Endothelial cell of umbilical vein (primary cell): ENCODE measurements at regions not wholly inside any gene's neighbourhood (a gene's known extent, or its start where the extent isn't known, plus 50 kb on each side); places are given as distances from the start of the nearest gene placed in this dataset.

Experiments used
- BruUV-seq: library from RNA; stranded (reverse); fragments of 400-500 nt; replicated peaks from 2 replicates; lab custom pipeline; 2021; lab: Mats Ljungman, UMichigan
- CTCF ChIA-PET: fragments of 300-600, 350-600 bp; sonication (Branson Sonifier 250); formaldehyde crosslinking; loops from one replicate; lab custom pipeline; 2021; ENCODE audit warnings: antibody characterized with exemption, inconsistent platforms; lab: Charles Lee
- POLR2A ChIA-PET: fragments of 300-600, 350-600 bp; sonication (Branson Sonifier 250); formaldehyde crosslinking; loops from one replicate; lab custom pipeline; 2021; ENCODE audit warnings: antibody characterized with exemption, inconsistent platforms; lab: Charles Lee
- DNase-seq: peaks from one replicate; pipeline ENCODE4 v3.0.0-alpha.2; 2011; ENCODE audit warnings: low read depth, low spot score
- FAIRE-seq: peaks from 2 replicates; lab custom pipeline; 2011; peaks lifted over from hg19 to GRCh38; lab: Jason Lieb, UNC
- H2AFZ ChIP-seq: 2 replicates; pipeline ENCODE4 v1.6.0; 2012; ENCODE audit warnings: low read depth, low read length, control low read depth, inconsistent platforms
- H3K27ac ChIP-seq: 2 replicates; pipeline ENCODE4 v1.5.1; 2011; ENCODE audit warnings: low read depth, mild to moderate bottlenecking, control low read depth, low read length, moderate library complexity; ENCODE audit not compliant: insufficient read depth
- H3K27me3 ChIP-seq, 2 experiments: 2 replicates each; pipeline versions ENCODE4 v1.6.0 to v1.6.1; 2011; ENCODE audit warnings: low read length in 2 of 2, mixed read lengths in 1 of 2; ENCODE audit not compliant: control insufficient read depth in 2 of 2, insufficient read depth in 2 of 2
- H3K36me3 ChIP-seq, 2 experiments: 2 replicates in 1 of 2; 3 replicates in 1 of 2; pipeline ENCODE4 v1.5.1; 2011; ENCODE audit warnings: low read length in 2 of 2, mild to moderate bottlenecking in 1 of 2, moderate library complexity in 1 of 2; ENCODE audit not compliant: control insufficient read depth in 2 of 2, insufficient read depth in 2 of 2; ENCODE audit errors: extremely low read depth in 1 of 2
- H3K4me1 ChIP-seq: 3 replicates; pipeline ENCODE4 v1.5.1; 2011; ENCODE audit warnings: mild to moderate bottlenecking, low read length; ENCODE audit not compliant: control insufficient read depth, insufficient read depth; ENCODE audit errors: extremely low read depth
- H3K4me2 ChIP-seq: 2 replicates; pipeline ENCODE4 v1.6.1; 2011; ENCODE audit warnings: low read length, control low read depth, mixed read lengths; ENCODE audit not compliant: insufficient read depth
- H3K4me3 ChIP-seq, 3 experiments: fragments of 200-600 bp in 1 of 3; sonication (generic), shearing (Covaris generic) in 1 of 3; replicated peaks in 1 of 3; 2 replicates each; pipeline ENCODE4 v1.5.1; 2011 to 2016; ENCODE audit warnings: control low read depth in 3 of 3, low read length in 3 of 3, mild to moderate bottlenecking in 2 of 3, inconsistent platforms in 1 of 3, low read depth in 1 of 3, moderate library complexity in 1 of 3; ENCODE audit not compliant: insufficient read depth in 1 of 3
- H3K79me2 ChIP-seq: 2 replicates; pipeline ENCODE4 v1.6.0; 2012; ENCODE audit warnings: low read length, inconsistent platforms; ENCODE audit not compliant: control insufficient read depth, insufficient read depth
- H3K9ac ChIP-seq: replicated peaks from 2 replicates; pipeline ENCODE3; 2011; ENCODE audit warnings: low read length, control low read depth; ENCODE audit not compliant: insufficient read depth; ENCODE audit errors: extremely low read depth
- H3K9me1 ChIP-seq: replicated peaks from 3 replicates; pipeline ENCODE4 v1.6.0; 2011; ENCODE audit warnings: mild to moderate bottlenecking, low read length; ENCODE audit not compliant: control insufficient read depth, insufficient read depth; ENCODE audit errors: extremely low read depth
- H3K9me3 ChIP-seq: replicated peaks from 2 replicates; pipeline ENCODE4 v1.5.1; 2012; ENCODE audit warnings: low read length, inconsistent platforms; ENCODE audit not compliant: control insufficient read depth, insufficient read depth
- H4K20me1 ChIP-seq: replicated peaks from 2 replicates; pipeline ENCODE3; 2011; ENCODE audit warnings: mild to moderate bottlenecking, low read length; ENCODE audit not compliant: control insufficient read depth, insufficient read depth; ENCODE audit errors: extremely low read depth
- EZH2 ChIP-seq: IDR thresholded peaks from 2 replicates; pipeline ENCODE4 v1.6.1; 2012; ENCODE audit warnings: borderline replicate concordance, low read depth, mild to moderate bottlenecking, moderate library complexity, low read length, inconsistent platforms; ENCODE audit not compliant: severe bottlenecking
- FOS ChIP-seq: IDR thresholded peaks from 2 replicates; pipeline ENCODE4 v1.6.1; 2011; ENCODE audit warnings: mild to moderate bottlenecking, low read length, moderate library complexity, borderline replicate concordance; ENCODE audit not compliant: insufficient read depth
- JUN ChIP-seq: IDR thresholded peaks from 2 replicates; pipeline ENCODE4 v1.6.1; 2011; ENCODE audit warnings: borderline replicate concordance, low read depth; ENCODE audit not compliant: insufficient read length, insufficient read depth
- MYC ChIP-seq: IDR thresholded peaks from one replicate; pipeline ENCODE4 v1.6.1; 2011; ENCODE audit warnings: mild to moderate bottlenecking, low read depth, low read length
- POLR2AphosphoS5 ChIP-seq: IDR thresholded peaks from 2 replicates; pipeline ENCODE4 v1.6.1; 2012; ENCODE audit warnings: low read depth, mild to moderate bottlenecking, control low read depth, low read length, moderate library complexity; ENCODE audit not compliant: insufficient read depth
- dilution Hi-C: fragments of 300-500 bp; cut with MboI; formaldehyde crosslinking; loops from one replicate; pipeline ENCODE4 v1.15.0; 2019; ENCODE audit warnings: low sequenced_read_pairs; ENCODE audit not compliant: extremely low pct_ligation_motif_present
- intact Hi-C: fragments of 100-400 bp; cut with micrococcal nuclease; formaldehyde crosslinking; loops from one replicate; pipeline ENCODE4 v1.10.0; 2022
- TF ChIP-seq, protein P1 (sequence below): IDR thresholded peaks from 2 replicates; pipeline ENCODE4 v1.6.1; 2011; ENCODE audit not compliant: insufficient read depth, insufficient read length
- TF ChIP-seq, protein P2 (sequence below), 2 donors: IDR thresholded peaks; 1 replicate in 1 of 2; 2 replicates in 1 of 2; pipeline ENCODE4 v1.5.1; 2011; ENCODE audit warnings: low read length in 2 of 2, mild to moderate bottlenecking in 2 of 2, moderate library complexity in 2 of 2, control low read depth in 1 of 2, inconsistent platforms in 1 of 2, low read depth in 1 of 2; ENCODE audit not compliant: insufficient read depth in 1 of 2; ENCODE audit errors: extremely low read depth in 1 of 2

DNA sequence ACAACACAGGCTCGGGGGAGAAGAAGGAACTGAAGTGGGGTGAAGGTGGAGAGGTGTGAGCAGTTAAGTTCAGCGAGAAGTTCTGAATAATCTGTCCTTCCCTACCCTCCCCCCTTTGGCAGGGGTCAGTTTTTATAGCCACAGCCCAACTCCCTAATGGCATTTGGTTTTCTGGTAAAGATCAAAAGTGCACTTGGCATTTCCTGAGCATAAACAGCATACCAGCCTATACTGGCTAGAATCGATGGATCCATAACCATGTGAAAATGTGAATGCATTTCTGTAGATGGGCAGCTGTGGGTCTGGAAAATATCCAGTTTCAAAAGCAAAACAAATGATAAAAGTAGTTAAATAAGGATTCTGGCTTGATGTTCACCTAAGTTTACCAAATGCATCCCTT is 410.9 kb downstream of the PLK2 start:
- Histone ChIP-seq H2AFZ (no peak overlapping the region), H3K9ac (no peak overlapping the region), H3K27ac (no peak overlapping the region), H3K4me2 (no peak overlapping the region), H3K4me3 (no peak overlapping the region), H3K27me3 (no peaks in the 10 kb centered on the region), H3K4me1 (no peaks in the 10 kb centered on the region), H4K20me1 (no peaks in the 10 kb centered on the region), H3K79me2 (no peaks in the 10 kb centered on the region), H3K9me3 (no peaks in the 10 kb centered on the region), H3K9me1 (no peaks in the 10 kb centered on the region), H3K36me3 (no peaks in the 10 kb centered on the region)
- DNase-seq = no peak
- no TSS peak for BruUV-seq
- no peak for FAIRE-seq
- TF ChIP-seq JUN = no peak
- TF ChIP-seq, protein P1, sequence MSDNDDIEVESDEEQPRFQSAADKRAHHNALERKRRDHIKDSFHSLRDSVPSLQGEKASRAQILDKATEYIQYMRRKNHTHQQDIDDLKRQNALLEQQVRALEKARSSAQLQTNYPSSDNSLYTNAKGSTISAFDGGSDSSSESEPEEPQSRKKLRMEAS = no peak
- TF ChIP-seq, protein P2, sequence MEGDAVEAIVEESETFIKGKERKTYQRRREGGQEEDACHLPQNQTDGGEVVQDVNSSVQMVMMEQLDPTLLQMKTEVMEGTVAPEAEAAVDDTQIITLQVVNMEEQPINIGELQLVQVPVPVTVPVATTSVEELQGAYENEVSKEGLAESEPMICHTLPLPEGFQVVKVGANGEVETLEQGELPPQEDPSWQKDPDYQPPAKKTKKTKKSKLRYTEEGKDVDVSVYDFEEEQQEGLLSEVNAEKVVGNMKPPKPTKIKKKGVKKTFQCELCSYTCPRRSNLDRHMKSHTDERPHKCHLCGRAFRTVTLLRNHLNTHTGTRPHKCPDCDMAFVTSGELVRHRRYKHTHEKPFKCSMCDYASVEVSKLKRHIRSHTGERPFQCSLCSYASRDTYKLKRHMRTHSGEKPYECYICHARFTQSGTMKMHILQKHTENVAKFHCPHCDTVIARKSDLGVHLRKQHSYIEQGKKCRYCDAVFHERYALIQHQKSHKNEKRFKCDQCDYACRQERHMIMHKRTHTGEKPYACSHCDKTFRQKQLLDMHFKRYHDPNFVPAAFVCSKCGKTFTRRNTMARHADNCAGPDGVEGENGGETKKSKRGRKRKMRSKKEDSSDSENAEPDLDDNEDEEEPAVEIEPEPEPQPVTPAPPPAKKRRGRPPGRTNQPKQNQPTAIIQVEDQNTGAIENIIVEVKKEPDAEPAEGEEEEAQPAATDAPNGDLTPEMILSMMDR (IDR thresholded peaks at IDR 0.05; ENCODE audit: extremely low read depth in 1 of 2, insufficient read depth in 1 of 2, low read depth in 1 of 2, low read length in 2 of 2) = no peak
- dilution Hi-C loops = no loop called here
- POLR2A ChIA-PET = no interaction called here
- intact Hi-C loops = no loop called here
- CTCF ChIA-PET = interaction anchor here (1.6 kb wide), 1 partner anchor 25 kb away, joined by 5 read pairs; no protein-coding TSS in a partner anchor

DNA sequence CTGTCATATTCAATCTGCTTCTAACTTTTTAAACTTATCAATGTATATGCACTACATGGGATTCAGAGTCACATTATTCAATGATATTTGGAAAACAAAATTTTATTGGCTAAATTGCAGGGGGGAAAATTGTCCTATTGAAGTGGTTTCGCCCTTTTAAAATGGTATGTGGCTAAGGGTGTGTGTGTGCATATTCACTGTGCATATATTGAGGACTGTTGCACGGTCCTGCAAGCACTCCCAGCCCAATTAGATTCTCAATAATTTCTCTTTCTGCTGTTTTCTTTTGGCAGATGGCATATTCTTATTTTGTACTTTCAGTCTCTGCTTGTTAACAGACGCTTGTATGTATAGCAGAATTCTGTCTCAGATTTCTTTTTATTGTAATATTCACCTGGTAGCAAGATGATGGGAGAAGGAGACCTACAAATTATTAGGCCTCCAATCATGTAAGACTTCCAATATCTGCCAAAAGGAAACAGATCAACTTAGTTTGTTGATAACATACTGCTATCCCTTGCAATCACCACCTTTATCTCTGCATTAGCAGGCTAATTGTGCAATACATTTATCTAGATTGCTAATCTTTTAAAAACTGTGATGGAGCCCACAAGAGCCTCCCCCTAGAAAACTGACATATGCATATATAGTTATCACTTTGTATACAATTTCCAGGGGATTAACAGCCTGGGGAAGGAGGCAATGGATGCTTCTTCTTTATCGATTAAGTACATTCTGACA is 411.5 kb downstream of the PLK2 start:
- Histone ChIP-seq H3K4me1 (no peaks in the 10 kb centered on the region), H3K27me3 (no peaks in the 10 kb centered on the region), H3K27ac (no peak overlapping the region), H3K9me3 (no peaks in the 10 kb centered on the region), H3K9ac (no peak overlapping the region), H3K4me3 (no peak overlapping the region), H3K79me2 (no peaks in the 10 kb centered on the region), H4K20me1 (no peaks in the 10 kb centered on the region), H3K9me1 (no peaks in the 10 kb centered on the region), H2AFZ (no peak overlapping the region), H3K4me2 (no peak overlapping the region), H3K36me3 (no peaks in the 10 kb centered on the region)
- POLR2A ChIA-PET = no interaction called here
- FAIRE-seq (no peak), DNase-seq (peak; percentile 0)
- intact Hi-C loops = no loop called here
- dilution Hi-C loops = no loop called here
- BruUV-seq = no TSS peak
- CTCF ChIA-PET = no interaction called here
- no peak for TF ChIP-seq JUN
- no peak for TF ChIP-seq POLR2AphosphoS5
- no peak for TF ChIP-seq MYC
- no peak for TF ChIP-seq EZH2
- TF ChIP-seq, protein P2 (IDR thresholded peaks at IDR 0.05; ENCODE audit: extremely low read depth in 1 of 2, insufficient read depth in 1 of 2, low read depth in 1 of 2, low read length in 2 of 2) = no peak
- TF ChIP-seq FOS = no peak
